ENCODE measurements at regions not wholly inside any gene's neighbourhood (a gene's known extent, or its start where the extent isn't known, plus 50 kb on each side); places are given as distances from the start of the nearest gene placed in this dataset.
"Not testable (repeated sequence)": the region's sequence is repeated elsewhere in the genome, so short reads cannot be mapped to it uniquely, and the experiment has no call there.

GRCh38 chr2:8139668-8140200 lies 542.1 kb upstream of the ID2 start:
- H3K27me3 ChIP-seq (ENCODE audit: insufficient read depth, low read length): no peaks in the 10 kb centered on the region
- no peak overlapping the region for H3K27ac ChIP-seq (ENCODE audit: low read length)
- H3K9me3 ChIP-seq (ENCODE audit: insufficient read depth, low read depth, low read length): no peaks in the 10 kb centered on the region
- H3K9ac ChIP-seq (ENCODE audit: low read depth, low read length): no peak overlapping the region
- no peaks in the 10 kb centered on the region for H3K36me3 ChIP-seq (ENCODE audit: insufficient read depth, low read depth, low read length)
- no peaks in the 10 kb centered on the region for H3K4me1 ChIP-seq (ENCODE audit: insufficient read depth, low read length)
- H3K4me3 ChIP-seq (ENCODE audit: low read length): no peak overlapping the region

- Histone ChIP-seq H3K4me1 (ENCODE audit: insufficient read depth, low read length) (no peaks in the 10 kb centered on the region), H3K9me3 (ENCODE audit: insufficient read depth, low read depth, low read length) (no peaks in the 10 kb centered on the region), H3K27ac (ENCODE audit: low read length) (no peak overlapping the region), H3K9ac (ENCODE audit: low read depth, low read length) (no peak overlapping the region), H3K36me3 (ENCODE audit: insufficient read depth, low read depth, low read length) (no peaks in the 10 kb centered on the region), H3K4me3 (ENCODE audit: low read length) (no peak overlapping the region), H3K27me3 (ENCODE audit: insufficient read depth, low read length) (no peaks in the 10 kb centered on the region)
Observed at GRCh38 chr2:8141079-8141707, 540.7 kb upstream of the ID2 start.

GRCh38 chr2:8141780-8142179 lies 540.1 kb upstream of the ID2 start:
- Histone ChIP-seq H3K9me3 (ENCODE audit: insufficient read depth, low read depth, low read length) (no peaks in the 10 kb centered on the region), H3K9ac (ENCODE audit: low read depth, low read length) (no peak overlapping the region), H3K4me3 (ENCODE audit: low read length) (no peak overlapping the region), H3K27me3 (ENCODE audit: insufficient read depth, low read length) (no peaks in the 10 kb centered on the region), H3K27ac (ENCODE audit: low read length) (no peak overlapping the region), H3K4me1 (ENCODE audit: insufficient read depth, low read length) (no peaks in the 10 kb centered on the region), H3K36me3 (ENCODE audit: insufficient read depth, low read depth, low read length) (no peaks in the 10 kb centered on the region)

- no peaks in the 10 kb centered on the region for H3K36me3 ChIP-seq (ENCODE audit: insufficient read depth, low read depth, low read length)
- H3K9ac ChIP-seq (ENCODE audit: low read depth, low read length): no peak overlapping the region
- H3K4me1 ChIP-seq (ENCODE audit: insufficient read depth, low read length): no peaks in the 10 kb centered on the region
- H3K27me3 ChIP-seq (ENCODE audit: insufficient read depth, low read length): no peaks in the 10 kb centered on the region
- H3K9me3 ChIP-seq (ENCODE audit: insufficient read depth, low read depth, low read length): no peaks in the 10 kb centered on the region
- no peak overlapping the region for H3K4me3 ChIP-seq (ENCODE audit: low read length)
- H3K27ac ChIP-seq (ENCODE audit: low read length): no peak overlapping the region
Observed at GRCh38 chr2:8142461-8142860, 539.4 kb upstream of the ID2 start.

- H3K4me1 ChIP-seq (ENCODE audit: insufficient read depth, low read length): no peaks in the 10 kb centered on the region
- no peaks in the 10 kb centered on the region for H3K9me3 ChIP-seq (ENCODE audit: insufficient read depth, low read depth, low read length)
- H3K27me3 ChIP-seq (ENCODE audit: insufficient read depth, low read length): no peaks in the 10 kb centered on the region
- no peak overlapping the region for H3K9ac ChIP-seq (ENCODE audit: low read depth, low read length)
- no peak overlapping the region for H3K4me3 ChIP-seq (ENCODE audit: low read length)
- no peaks in the 10 kb centered on the region for H3K36me3 ChIP-seq (ENCODE audit: insufficient read depth, low read depth, low read length)
- no peak overlapping the region for H3K27ac ChIP-seq (ENCODE audit: low read length)
Observed at GRCh38 chr2:8144131-8144631, 537.7 kb upstream of the ID2 start.

GRCh38 chr2:8144785-8145184 lies 537.1 kb upstream of the ID2 start:
- Histone ChIP-seq H3K36me3 (ENCODE audit: insufficient read depth, low read depth, low read length) (no peaks in the 10 kb centered on the region), H3K9me3 (ENCODE audit: insufficient read depth, low read depth, low read length) (no peaks in the 10 kb centered on the region), H3K27ac (ENCODE audit: low read length) (no peak overlapping the region), H3K4me3 (ENCODE audit: low read length) (no peak overlapping the region), H3K9ac (ENCODE audit: low read depth, low read length) (no peak overlapping the region), H3K4me1 (ENCODE audit: insufficient read depth, low read length) (no peaks in the 10 kb centered on the region), H3K27me3 (ENCODE audit: insufficient read depth, low read length) (no peaks in the 10 kb centered on the region)

GRCh38 chr2:8145375-8145774 lies 536.5 kb upstream of the ID2 start:
- H3K9me3 ChIP-seq (ENCODE audit: insufficient read depth, low read depth, low read length); H3K36me3 ChIP-seq (ENCODE audit: insufficient read depth, low read depth, low read length); H3K9ac ChIP-seq (ENCODE audit: low read depth, low read length); H3K27me3 ChIP-seq (ENCODE audit: insufficient read depth, low read length); H3K4me3 ChIP-seq (ENCODE audit: low read length); H3K4me1 ChIP-seq (ENCODE audit: insufficient read depth, low read length); H3K27ac ChIP-seq (ENCODE audit: low read length): not testable (repeated sequence)

- H3K27ac ChIP-seq (ENCODE audit: low read length): no peak overlapping the region
- H3K36me3 ChIP-seq (ENCODE audit: insufficient read depth, low read depth, low read length): no peaks in the 10 kb centered on the region
- H3K9me3 ChIP-seq (ENCODE audit: insufficient read depth, low read depth, low read length): no peaks in the 10 kb centered on the region
- H3K4me3 ChIP-seq (ENCODE audit: low read length): no peak overlapping the region
- no peaks in the 10 kb centered on the region; the same call in 1 of the 2 replicates for H3K4me1 ChIP-seq (ENCODE audit: insufficient read depth, low read length)
- no peak overlapping the region for H3K9ac ChIP-seq (ENCODE audit: low read depth, low read length)
- H3K27me3 ChIP-seq (ENCODE audit: insufficient read depth, low read length): no peaks in the 10 kb centered on the region
Observed at GRCh38 chr2:8146132-8147005, 535.5 kb upstream of the ID2 start.

- H3K27me3 ChIP-seq (ENCODE audit: insufficient read depth, low read length): no peaks in the 10 kb centered on the region
- H3K27ac ChIP-seq (ENCODE audit: low read length): no peak overlapping the region
- H3K9me3 ChIP-seq (ENCODE audit: insufficient read depth, low read depth, low read length): no peaks in the 10 kb centered on the region
- no peaks in the 10 kb centered on the region for H3K36me3 ChIP-seq (ENCODE audit: insufficient read depth, low read depth, low read length)
- H3K4me1 ChIP-seq (ENCODE audit: insufficient read depth, low read length): no peaks in the 10 kb centered on the region; the same call in 1 of the 2 replicates
- H3K9ac ChIP-seq (ENCODE audit: low read depth, low read length): no peak overlapping the region
- no peak overlapping the region for H3K4me3 ChIP-seq (ENCODE audit: low read length)
Observed at GRCh38 chr2:8148260-8149006, 533.4 kb upstream of the ID2 start.

GRCh38 chr2:8149007-8149405 lies 532.9 kb upstream of the ID2 start:
- no peaks in the 10 kb centered on the region; the same call in 1 of the 2 replicates for H3K4me1 ChIP-seq (ENCODE audit: insufficient read depth, low read length)
- no peak overlapping the region for H3K27ac ChIP-seq (ENCODE audit: low read length)
- H3K36me3 ChIP-seq (ENCODE audit: insufficient read depth, low read depth, low read length): no peaks in the 10 kb centered on the region
- no peak overlapping the region for H3K9ac ChIP-seq (ENCODE audit: low read depth, low read length)
- H3K9me3 ChIP-seq (ENCODE audit: insufficient read depth, low read depth, low read length): no peaks in the 10 kb centered on the region
- H3K27me3 ChIP-seq (ENCODE audit: insufficient read depth, low read length): no peaks in the 10 kb centered on the region
- no peak overlapping the region for H3K4me3 ChIP-seq (ENCODE audit: low read length)

- Histone ChIP-seq H3K27ac (ENCODE audit: low read length) (no peak overlapping the region), H3K27me3 (ENCODE audit: insufficient read depth, low read length) (no peaks in the 10 kb centered on the region), H3K4me3 (ENCODE audit: low read length) (no peak overlapping the region), H3K4me1 (ENCODE audit: insufficient read depth, low read length) (no peaks in the 10 kb centered on the region; the same call in 1 of the 2 replicates), H3K9me3 (ENCODE audit: insufficient read depth, low read depth, low read length) (no peaks in the 10 kb centered on the region), H3K9ac (ENCODE audit: low read depth, low read length) (no peak overlapping the region), H3K36me3 (ENCODE audit: insufficient read depth, low read depth, low read length) (no peaks in the 10 kb centered on the region)
Observed at GRCh38 chr2:8149985-8150539, 531.8 kb upstream of the ID2 start.
